HG03025 (cell line): ENCODE measurements at regions not wholly inside any gene's neighbourhood (a gene's known extent, or its start where the extent isn't known, plus 50 kb on each side); places are given as distances from the start of the nearest gene placed in this dataset.
"Not testable (repeated sequence)": the region's sequence is repeated elsewhere in the genome, so short reads cannot be mapped to it uniquely, and the experiment has no call there.

Experiments
- ATAC-seq: cut with Tn5 transposase; IDR thresholded peaks from one replicate; pipeline ENCODE4 v1.9.1; 2021; ENCODE audit warnings: mild to moderate bottlenecking, moderate library complexity; ENCODE audit not compliant: unreplicated experiment, low FRiP score

DNA sequence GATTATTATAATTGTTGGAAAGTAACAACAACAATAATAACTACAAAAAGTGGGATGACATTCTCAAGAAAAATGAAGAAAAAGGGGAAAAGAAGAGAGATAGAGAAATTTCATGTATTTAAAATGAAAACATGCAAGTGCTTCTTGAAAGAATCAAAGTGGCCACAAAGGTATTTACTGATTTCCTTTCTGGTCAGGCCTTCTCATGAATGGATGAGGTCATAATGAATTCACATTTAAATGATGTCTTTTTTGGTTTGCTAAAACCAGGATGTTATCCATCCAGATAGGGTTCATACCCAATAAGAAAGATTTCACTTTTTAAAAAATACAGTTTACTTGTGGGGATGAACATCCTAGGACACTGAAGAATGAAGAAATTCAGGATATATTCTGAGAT is 446.4 kb upstream of the PTGER4 start:
- ATAC-seq = no peak

- ATAC-seq = no peak
Observed at GRCh38 chr5:40227931-40228330, 451.8 kb upstream of the PTGER4 start.

DNA sequence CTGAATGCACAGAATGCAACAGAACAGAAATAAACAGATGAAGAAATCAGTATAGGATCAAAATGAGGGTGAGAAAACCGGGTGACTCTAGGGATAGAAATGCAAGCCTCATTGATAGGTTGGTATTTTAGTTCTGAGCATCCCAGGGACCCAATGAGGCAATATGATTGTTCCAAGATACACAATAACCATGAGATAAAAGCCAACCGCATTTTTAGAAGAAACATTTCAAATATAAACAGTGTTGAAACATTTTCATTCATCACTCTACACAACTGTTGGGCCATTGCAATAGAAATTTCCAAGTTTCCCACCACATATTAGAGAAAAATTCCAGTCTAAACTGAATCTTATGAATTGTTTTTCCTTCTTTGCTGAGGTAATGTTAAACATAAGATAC is 452.3 kb upstream of the PTGER4 start:
- no peak for ATAC-seq

DNA sequence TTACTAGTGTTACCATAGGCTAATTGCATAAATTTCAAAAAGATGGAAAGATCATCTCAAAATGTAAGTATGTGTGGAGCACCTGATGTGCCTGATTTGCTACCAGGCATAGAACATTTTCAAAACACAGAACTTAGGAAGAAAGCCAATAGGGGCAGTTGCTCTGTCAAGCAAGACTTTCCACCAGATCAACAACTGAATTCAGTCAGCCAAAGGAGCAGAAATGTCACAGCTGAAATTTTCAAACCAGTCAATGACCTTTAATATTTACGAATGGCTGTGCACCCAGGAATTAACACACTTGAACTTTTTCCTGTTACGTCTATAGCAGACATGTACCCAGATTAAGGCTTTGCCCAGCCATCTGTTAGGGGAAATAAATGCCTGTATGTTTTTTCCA is 452.8 kb upstream of the PTGER4 start:
- ATAC-seq = no peak

DNA sequence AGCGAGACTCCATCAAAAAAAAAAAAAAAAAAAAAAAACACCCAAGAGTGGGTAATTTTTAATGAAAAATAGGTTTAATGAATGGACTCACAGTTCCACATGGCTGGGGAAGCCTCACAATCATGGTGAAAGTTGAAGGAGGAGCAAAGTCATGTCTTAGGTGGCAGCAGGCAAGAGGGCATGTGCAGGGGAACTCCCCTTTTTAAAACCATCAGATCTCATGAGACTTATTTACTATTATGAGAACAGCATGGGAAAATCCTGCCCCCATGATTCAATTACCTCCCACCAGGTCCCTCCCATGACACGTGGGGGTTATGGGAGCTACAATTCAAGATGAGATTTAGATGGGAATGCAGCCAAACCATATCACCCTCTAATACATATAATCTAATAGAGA is 454.6 kb upstream of the PTGER4 start:
- not testable (repeated sequence) for ATAC-seq

DNA sequence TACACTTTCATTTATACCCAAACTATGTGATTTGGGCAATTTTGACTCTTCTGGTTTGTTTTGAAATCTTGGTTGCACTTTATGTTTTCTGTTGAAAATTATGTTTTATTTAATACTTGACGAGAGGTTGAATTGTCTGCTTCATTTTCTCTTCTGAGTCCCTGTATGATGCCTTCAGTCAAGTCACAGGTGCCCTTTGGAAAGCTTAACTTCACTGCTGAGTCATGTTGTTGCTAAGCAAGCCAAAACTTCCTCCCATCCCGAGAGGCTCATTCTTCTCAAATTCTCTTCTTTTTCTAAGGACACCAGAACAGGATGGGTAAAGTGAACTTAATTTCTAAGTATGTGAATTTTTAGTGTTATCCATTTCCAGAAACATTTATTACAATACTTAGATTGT is 455.3 kb upstream of the PTGER4 start:
- ATAC-seq = no peak

DNA sequence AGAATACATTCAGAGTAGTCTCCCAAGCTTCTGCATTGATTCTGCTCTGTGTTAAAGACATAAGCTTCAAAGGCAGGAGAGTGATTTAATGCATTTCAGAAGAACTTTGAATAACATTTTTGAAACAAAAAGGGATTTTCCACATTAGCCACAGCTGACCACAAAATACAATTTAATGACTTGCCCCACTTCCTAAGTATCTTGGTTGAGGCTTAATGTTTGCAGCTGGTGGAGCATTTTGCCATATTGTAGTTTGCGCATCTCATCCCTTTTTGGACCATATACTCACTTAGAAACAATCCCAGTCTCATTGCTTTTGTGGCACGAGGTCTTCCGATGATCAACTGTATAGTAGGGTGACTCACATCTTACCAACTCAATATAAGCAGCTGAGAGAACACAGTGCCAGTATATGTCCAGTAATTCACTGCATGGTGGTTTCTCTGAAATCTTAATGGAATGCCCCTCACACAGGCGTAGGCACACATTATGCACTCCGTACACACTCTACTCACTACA is 455.8 kb upstream of the PTGER4 start:
- ATAC-seq = no peak

GRCh38 chr5:40221796-40222195 is 457.9 kb upstream of the PTGER4 start:
- ATAC-seq = no peak

DNA sequence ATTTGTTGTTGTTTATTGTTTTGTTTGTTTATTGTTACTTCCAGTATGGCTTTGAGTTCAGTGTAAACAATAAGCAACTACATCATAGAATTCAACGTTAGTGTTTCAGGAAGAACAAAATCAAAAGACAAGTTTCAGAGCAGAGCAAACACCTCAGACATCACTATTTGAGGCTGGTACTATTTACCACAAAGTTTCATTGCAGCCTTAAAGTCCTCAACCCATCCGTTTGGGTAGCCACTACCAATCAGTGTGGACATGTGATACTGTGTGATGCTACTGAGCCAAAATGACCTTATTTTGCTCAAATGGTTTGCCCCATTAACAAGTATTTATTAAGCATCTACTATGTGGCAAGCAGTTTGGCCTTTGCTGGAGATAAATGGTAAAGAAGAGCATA is 458.5 kb upstream of the PTGER4 start:
- no peak for ATAC-seq

DNA sequence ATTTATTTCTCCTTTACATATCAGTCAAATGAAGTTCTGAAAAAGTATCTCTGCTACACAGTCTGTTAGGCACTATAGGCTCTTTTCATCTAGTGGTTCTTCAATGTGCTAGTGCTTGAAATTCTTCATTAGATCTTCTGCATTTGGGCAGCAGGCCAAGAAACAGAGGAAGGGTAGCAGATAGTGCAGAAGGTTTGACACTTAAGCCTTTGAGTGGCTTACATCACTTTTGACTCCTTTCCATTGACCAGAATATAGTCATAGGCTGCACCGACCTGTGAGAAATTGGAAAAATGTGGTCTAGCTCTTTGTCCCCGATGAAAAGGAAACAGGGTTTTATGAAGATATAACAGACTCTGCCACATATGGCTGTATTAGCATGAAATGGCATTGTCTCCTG is 459.5 kb upstream of the PTGER4 start:
- no peak for ATAC-seq

DNA sequence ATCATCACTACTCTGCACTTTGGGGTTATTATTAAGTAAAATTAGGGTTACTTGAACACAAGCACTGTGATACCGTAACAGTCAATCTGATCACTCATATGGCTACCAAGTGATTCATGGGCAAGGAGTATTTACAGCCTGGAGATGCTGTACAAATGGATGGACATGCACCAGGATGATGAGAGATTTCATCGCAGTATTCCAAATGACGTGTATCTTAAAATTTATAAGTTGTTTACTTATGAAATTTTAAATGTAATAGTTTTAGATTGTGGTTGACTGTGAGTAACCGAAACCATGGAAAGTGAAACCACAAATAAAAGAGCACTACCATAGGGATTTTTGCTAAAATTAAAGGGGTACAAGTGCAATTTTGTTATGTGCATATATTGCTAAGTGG is 462.2 kb upstream of the PTGER4 start:
- ATAC-seq = no peak

DNA sequence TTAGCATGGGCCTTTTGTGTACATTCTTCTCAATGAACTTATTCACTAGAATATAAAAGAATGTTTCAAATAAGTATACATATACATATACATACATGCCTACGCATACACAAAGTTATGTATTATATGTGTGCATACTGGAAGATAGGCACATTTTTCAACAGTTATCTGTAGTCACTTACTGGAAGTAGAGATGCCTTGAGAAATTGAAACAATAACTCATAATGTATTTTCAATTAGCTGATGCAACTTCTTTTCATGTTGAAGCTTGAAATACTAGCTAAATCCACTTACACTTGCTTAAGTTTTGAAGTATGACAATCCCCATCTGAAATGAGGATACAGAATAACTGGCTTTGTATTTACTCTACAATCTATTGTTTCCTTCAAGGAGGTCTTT is 469.0 kb upstream of the PTGER4 start:
- no peak for ATAC-seq

GRCh38 chr5:40206030-40206429 is 473.7 kb upstream of the PTGER4 start:
- ATAC-seq = no peak

DNA sequence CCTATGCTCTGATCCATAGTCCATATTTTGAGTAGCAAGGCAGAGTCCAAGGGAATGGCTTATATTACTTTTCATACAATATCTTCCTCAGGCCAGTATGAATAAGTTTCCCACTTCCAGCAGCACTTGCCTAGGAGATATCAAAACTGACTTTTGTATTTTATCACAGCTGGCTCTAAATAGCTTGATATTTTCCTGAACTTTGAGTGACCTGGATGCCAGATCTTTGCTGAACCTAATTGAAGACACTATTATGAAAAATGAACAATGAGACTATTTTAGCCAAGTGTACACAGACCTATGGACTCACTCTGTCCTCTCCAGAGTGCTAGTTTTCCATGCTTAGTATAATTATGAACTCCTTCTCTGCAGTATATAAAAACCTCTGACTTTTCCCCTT is 475.6 kb upstream of the PTGER4 start:
- ATAC-seq = no peak

- ATAC-seq = no peak
Observed at GRCh38 chr5:40202814-40203440, 476.8 kb upstream of the PTGER4 start.

DNA sequence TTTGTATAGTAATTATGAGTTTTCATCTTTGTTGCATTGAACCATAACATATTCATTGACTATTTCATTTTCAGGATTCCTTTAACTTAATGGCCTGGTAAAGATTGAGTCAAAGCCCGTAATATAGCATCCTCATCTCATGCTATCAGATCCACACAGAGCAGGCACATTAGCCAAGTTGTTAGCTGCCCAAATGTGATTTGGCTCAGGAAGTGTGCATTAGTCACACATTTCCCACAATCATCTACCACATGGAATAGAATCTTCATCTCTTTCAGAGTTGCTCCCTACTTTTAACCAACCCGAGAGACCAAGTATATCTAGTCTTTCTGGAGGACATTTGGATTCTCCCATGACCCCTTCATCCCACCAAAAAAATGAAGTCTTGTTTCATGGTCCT is 481.0 kb upstream of the PTGER4 start:
- ATAC-seq = no peak

GRCh38 chr5:40195574-40195973 is 484.1 kb upstream of the PTGER4 start:
- not testable (repeated sequence) for ATAC-seq

- no peak for ATAC-seq
Observed at GRCh38 chr5:40191150-40191549, 488.6 kb upstream of the PTGER4 start.

DNA sequence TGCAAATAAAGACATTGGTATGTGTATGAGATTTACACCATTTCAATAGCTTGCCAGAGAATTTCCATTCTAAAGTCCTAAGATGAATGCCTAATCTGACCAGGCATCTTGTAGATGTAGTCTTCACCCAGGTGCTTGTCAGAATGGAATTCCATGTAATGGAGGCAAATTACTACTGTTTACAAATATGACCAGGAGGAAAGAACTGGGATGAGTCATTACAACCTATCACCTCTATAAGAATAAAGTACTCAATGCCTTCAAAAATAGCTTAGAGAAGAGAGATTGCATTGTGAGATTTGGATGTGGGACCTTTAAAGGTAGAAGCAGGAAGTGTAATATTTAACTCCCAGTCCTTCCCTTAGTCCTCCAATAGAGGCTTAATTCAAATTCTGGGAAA is 507.0 kb upstream of the PTGER4 start:
- no peak for ATAC-seq

DNA sequence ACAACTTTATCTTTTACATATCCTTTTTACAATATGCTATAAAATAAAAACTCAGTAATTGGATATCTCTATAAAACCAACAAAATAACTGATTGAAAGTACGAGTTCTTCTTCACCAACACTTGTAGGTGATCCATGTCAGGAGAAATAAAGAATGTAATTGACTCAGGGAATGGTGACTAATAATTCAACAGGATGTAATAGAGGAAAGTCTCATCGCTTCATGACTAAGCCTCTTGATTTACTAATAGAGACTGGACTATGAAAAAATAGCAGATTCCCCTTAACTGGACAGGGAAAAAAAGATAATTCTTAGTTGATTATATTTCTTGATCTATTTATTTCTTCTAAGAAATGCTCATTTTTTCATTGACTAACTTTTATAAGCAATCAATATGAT is 507.7 kb upstream of the PTGER4 start:
- ATAC-seq = no peak

- ATAC-seq = no peak
Observed at GRCh38 chr5:40167283-40167682, 512.4 kb upstream of the PTGER4 start.

GRCh38 chr5:40166802-40167201 is 512.9 kb upstream of the PTGER4 start:
- ATAC-seq = no peak
